ENCODE measurements at regions not wholly inside any gene's neighbourhood (a gene's known extent, or its start where the extent isn't known, plus 50 kb on each side); places are given as distances from the start of the nearest gene placed in this dataset.

DNA sequence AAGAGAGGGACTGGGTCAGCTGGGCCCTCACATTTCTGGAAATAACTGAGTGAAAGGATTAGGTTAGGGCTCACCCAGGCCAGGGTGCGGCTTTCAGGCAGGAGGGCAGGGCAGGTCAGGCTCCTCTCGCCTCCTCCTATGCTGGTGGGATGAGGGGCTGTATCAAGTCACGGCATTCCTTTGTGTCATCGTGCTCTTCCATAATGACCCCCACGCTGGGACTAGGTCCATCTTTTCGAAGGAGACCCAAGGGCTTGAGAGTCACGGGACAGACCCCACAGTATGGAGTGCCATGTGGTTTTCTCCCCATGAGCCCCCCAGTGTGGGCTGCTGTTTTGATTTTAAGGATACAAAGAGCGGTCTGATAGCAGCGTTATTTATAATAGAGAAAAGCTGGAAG is 137.8 kb upstream of the COPS8 start:
- H3K4me2 ChIP-seq (ENCODE audit: low read length): no peak overlapping the region

DNA sequence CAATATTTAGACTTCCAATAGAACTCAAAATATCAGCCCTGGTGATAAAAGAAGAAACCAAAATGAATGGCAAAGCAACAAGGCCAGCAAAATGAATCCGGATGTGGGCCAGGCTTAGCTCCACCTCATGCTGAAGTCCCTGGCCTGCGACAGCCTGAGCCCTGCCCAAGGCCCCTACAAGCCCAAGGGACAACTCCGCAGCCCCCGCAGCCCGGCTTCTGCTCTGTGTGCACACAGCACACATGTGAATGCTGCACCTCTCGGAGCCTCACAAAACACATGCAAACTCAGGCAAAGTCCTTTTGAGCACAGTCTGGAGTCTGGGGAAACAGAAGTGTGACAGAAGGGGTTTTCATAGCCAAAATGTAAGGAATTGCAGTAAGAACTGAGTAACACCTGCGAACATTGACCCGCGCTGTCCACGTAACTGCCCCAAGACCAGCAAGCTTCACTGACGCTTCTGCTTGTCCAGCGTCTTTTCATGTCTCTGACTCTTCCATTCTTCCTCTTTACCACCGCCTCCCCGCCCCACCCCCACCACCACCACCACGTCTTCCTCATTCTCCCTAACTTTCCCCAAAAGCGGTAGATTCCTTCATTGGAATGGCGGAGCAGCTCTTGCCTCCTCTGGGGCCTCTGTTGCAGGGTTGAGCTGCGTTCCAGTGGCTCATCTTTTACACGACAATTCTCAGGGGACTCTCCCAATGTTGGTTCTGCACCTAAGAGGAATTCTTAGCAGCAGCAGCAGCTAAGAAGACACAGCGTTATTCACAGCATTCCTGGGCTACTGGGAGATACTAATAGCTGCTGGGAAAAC is 136.4 kb upstream of the COPS8 start:
- Histone ChIP-seq H3K9ac (ENCODE audit: low read depth, low read length) (no peak overlapping the region), H3K9me3 (replicated peaks; ENCODE audit: low read length) (no peaks in the 10 kb centered on the region), H3K4me2 (ENCODE audit: low read length) (no peak overlapping the region), H3K4me3 (ENCODE audit: low read length) (no peak overlapping the region), H3K27me3 (ENCODE audit: control insufficient read depth, insufficient read depth, low read length) (no peaks in the 10 kb centered on the region), H3K4me1 (ENCODE audit: control insufficient read depth, insufficient read depth, low read length) (no peaks in the 10 kb centered on the region), H3K36me3 (ENCODE audit: insufficient read depth, low read length) (no peaks in the 10 kb centered on the region)

More for the DNA sequence above, 137.8 kb upstream of the COPS8 start:
- Histone ChIP-seq H3K4me1 (ENCODE audit: control insufficient read depth, insufficient read depth, low read length) (no peaks in the 10 kb centered on the region), H3K4me3 (ENCODE audit: low read length) (no peak overlapping the region), H3K9ac (ENCODE audit: low read depth, low read length) (no peak overlapping the region), H3K36me3 (ENCODE audit: insufficient read depth, low read length) (no peaks in the 10 kb centered on the region), H3K27me3 (ENCODE audit: control insufficient read depth, insufficient read depth, low read length) (no peaks in the 10 kb centered on the region), H3K9me3 (replicated peaks; ENCODE audit: low read length) (no peaks in the 10 kb centered on the region)

DNA sequence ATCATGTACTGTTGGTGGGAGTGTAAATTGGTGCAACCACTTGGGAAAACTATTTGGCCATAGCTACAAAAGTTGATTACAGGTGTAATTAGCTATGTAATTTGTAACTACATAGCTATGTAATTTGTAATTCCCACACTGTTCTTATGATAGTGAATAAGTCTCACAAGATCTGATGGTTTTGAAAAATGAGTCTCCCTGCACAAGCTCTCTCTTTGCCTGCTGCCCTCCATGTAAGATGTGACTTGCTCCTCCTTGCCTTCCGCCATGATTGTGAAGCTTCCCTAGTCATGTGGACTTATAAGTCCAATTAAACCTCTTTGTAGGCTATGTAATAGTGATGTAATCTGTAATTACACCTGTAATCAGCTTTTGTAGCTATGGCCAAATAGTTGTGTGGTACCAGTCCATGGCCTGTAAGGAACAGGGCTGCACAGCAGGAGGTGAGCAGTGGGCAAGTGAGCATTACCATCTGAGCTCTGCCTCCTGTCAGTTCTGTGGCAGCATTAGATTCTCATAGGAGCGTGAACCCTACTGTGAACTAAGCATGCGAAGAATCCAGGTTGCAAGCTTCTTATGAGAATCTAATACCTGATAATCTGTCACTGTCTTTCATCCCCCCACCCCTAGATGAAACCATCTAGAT is 133.7 kb upstream of the COPS8 start:
- no peak overlapping the region for H3K4me3 ChIP-seq (ENCODE audit: low read length)
- no peaks in the 10 kb centered on the region for H3K9me3 ChIP-seq (replicated peaks; ENCODE audit: low read length)
- no peaks in the 10 kb centered on the region for H3K4me1 ChIP-seq (ENCODE audit: control insufficient read depth, insufficient read depth, low read length)
- no peak overlapping the region for H3K4me2 ChIP-seq (ENCODE audit: low read length)
- H3K27me3 ChIP-seq (ENCODE audit: control insufficient read depth, insufficient read depth, low read length): peaks cover 9% of the 10 kb centered on the region
- no peak overlapping the region for H3K9ac ChIP-seq (ENCODE audit: low read depth, low read length)
- H3K36me3 ChIP-seq (ENCODE audit: insufficient read depth, low read length): no peaks in the 10 kb centered on the region

DNA sequence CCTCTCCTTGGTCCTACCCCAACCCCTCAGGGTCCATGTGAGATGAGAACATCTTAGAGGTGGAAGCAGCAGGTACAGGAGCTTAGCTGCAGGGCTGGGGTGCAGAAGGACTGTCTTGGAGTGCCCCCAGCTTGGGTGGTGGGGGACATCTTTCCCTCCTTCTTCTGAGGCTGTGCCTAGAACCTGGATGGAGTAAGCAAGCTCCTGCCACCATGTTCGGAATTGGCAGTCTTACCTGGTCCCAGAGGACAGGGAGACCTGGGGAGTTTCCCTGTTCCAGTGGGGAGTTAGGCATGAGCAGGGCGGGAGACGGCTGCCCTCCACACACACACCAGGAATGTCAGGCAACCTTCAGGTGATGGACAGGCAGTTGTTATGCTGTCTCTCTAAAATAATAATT is 131.0 kb upstream of the COPS8 start:
- Histone ChIP-seq H3K27me3 (ENCODE audit: control insufficient read depth, insufficient read depth, low read length) (peaks cover 9% of the 10 kb centered on the region), H3K9me3 (replicated peaks; ENCODE audit: low read length) (no peaks in the 10 kb centered on the region), H3K4me2 (ENCODE audit: low read length) (no peak overlapping the region), H3K36me3 (ENCODE audit: insufficient read depth, low read length) (no peaks in the 10 kb centered on the region), H3K9ac (ENCODE audit: low read depth, low read length) (no peak overlapping the region), H3K4me3 (ENCODE audit: low read length) (no peak overlapping the region), H3K4me1 (ENCODE audit: control insufficient read depth, insufficient read depth, low read length) (no peaks in the 10 kb centered on the region)

DNA sequence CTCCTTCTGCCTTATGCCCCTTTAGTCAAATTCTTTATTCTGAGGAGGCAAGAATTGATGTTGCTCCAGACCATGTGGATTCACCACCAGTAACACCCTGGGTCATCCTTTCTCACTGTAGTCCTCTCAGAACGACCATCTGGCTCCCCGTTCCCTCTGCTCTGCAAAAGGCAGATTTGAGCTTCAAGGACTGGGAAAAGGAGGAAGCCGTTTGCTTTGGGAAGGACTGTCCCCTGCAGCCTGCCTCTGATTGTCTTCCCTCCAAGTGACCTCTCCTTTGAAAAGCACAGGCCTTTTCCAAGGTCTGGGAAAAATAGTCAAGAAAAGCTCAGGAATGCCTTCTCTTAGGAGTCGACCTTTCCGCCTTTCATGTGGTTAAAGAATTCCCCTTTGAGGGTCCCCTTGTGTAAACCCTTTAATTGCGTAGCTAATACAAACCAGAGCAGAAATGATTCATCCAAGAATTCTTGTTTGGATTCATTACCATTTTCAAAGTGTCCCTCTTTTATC is 130.1 kb upstream of the COPS8 start:
- no peaks in the 10 kb centered on the region for H3K9me3 ChIP-seq (replicated peaks; ENCODE audit: low read length)
- peaks cover 9% of the 10 kb centered on the region for H3K27me3 ChIP-seq (ENCODE audit: control insufficient read depth, insufficient read depth, low read length)
- no peak overlapping the region for H3K9ac ChIP-seq (ENCODE audit: low read depth, low read length)
- H3K4me2 ChIP-seq (ENCODE audit: low read length): no peak overlapping the region
- no peaks in the 10 kb centered on the region for H3K4me1 ChIP-seq (ENCODE audit: control insufficient read depth, insufficient read depth, low read length)
- H3K4me3 ChIP-seq (ENCODE audit: low read length): no peak overlapping the region
- H3K36me3 ChIP-seq (ENCODE audit: insufficient read depth, low read length): no peaks in the 10 kb centered on the region

DNA sequence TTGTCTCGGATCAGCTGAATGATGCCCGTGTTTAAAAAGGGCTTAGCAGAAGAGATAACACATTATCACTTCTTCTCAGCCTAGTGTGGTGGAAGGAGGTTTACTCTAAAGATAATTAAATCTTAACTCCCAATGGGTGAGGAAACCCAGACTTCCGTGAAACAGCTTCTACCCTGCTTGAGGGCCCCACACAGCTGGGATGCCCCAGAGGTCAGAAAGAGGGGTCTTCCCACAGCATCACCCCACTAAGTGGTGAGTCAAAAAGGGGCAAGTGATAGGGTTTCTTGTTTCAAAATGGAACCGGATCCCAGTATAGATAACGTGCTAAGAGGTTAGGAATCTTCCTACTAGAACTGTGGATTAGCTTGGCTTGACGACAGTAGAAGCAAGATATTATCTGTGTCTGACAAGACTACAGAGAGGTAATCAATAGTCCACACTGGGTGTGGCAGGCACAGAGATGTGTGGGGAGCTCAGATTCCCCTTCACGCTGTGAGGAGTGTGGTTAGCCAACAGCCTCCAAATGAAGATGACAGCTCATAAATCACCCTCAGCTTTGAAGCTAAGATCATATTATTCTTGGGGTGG is 129.6 kb upstream of the COPS8 start:
- Histone ChIP-seq H3K4me2 (ENCODE audit: low read length) (no peak overlapping the region), H3K36me3 (ENCODE audit: insufficient read depth, low read length) (no peaks in the 10 kb centered on the region), H3K4me3 (ENCODE audit: low read length) (no peak overlapping the region), H3K4me1 (ENCODE audit: control insufficient read depth, insufficient read depth, low read length) (no peaks in the 10 kb centered on the region), H3K9me3 (replicated peaks; ENCODE audit: low read length) (no peaks in the 10 kb centered on the region), H3K27me3 (ENCODE audit: control insufficient read depth, insufficient read depth, low read length) (peaks cover 9% of the 10 kb centered on the region), H3K9ac (ENCODE audit: low read depth, low read length) (no peak overlapping the region)

DNA sequence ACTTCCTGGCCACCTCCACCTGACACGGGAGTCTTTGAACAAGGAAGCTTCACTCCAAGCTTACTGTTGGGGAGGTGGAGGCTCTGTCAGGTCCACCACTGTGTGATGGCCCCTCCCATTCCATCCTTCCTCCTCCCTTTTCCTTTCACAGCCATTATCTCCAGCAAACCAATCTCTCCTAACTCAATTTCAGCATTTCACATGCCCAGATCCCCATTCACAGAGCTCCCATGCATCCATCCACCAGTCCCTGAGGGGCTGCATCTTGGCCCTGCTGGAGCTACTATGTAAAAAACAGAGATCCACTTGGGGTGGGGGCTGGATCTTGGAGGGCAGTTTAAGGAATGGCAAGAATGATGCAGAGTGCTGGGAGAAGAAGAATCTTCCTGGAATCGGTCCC is 129.0 kb upstream of the COPS8 start:
- Histone ChIP-seq H3K4me3 (ENCODE audit: low read length) (no peak overlapping the region), H3K4me1 (ENCODE audit: control insufficient read depth, insufficient read depth, low read length) (no peaks in the 10 kb centered on the region), H3K27me3 (ENCODE audit: control insufficient read depth, insufficient read depth, low read length) (peaks cover 9% of the 10 kb centered on the region), H3K9me3 (replicated peaks; ENCODE audit: low read length) (no peaks in the 10 kb centered on the region), H3K9ac (ENCODE audit: low read depth, low read length) (no peak overlapping the region), H3K4me2 (ENCODE audit: low read length) (no peak overlapping the region), H3K36me3 (ENCODE audit: insufficient read depth, low read length) (no peaks in the 10 kb centered on the region)

DNA sequence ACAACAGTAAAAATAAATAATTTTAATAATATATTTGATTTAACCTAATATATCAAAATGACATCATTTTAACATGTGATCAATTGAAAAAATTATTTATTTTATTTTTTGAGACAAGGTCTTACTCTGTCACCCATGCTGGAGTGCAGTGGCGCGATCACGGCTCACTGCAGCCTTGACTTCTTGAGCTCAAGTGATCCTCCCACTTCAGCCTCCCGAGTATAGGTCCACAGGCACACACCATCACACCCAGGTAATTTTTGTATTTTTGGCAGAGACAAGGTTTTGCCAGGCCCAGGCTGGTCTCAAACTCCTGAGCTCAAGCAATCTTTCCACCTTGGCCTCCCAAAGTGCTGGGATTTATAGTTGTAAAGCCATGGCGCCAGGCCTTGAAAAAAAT is 126.7 kb upstream of the COPS8 start:
- no peak overlapping the region for H3K9ac ChIP-seq (ENCODE audit: low read depth, low read length)
- no peak overlapping the region for H3K4me3 ChIP-seq (ENCODE audit: low read length)
- no peak overlapping the region for H3K4me2 ChIP-seq (ENCODE audit: low read length)
- H3K4me1 ChIP-seq (ENCODE audit: control insufficient read depth, insufficient read depth, low read length): no peaks in the 10 kb centered on the region
- no peaks in the 10 kb centered on the region for H3K36me3 ChIP-seq (ENCODE audit: insufficient read depth, low read length)
- H3K27me3 ChIP-seq (ENCODE audit: control insufficient read depth, insufficient read depth, low read length): peaks cover 9% of the 10 kb centered on the region
- no peaks in the 10 kb centered on the region for H3K9me3 ChIP-seq (replicated peaks; ENCODE audit: low read length)

DNA sequence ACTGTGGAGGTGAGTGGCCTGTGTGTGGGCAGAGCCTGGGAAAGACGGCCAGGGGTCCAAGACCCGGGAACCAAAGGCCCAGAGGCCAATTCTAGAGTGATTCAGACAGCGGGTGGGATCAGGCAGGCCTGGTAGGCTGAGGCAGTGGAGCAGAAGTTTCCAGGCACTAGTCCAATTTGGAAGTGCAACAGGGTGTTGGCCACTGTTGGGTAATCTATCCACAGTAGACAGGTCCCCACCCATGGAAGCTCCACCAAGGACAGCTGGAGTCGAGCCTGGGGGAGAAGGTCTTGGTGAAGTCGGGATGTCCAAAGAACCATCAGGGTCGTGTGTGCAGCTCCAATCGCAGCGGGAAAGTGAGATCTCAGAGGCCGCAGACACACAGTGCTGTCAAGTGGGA is 125.8 kb upstream of the COPS8 start:
- no peak overlapping the region for H3K4me2 ChIP-seq (ENCODE audit: low read length)
- no peaks in the 10 kb centered on the region for H3K36me3 ChIP-seq (ENCODE audit: insufficient read depth, low read length)
- H3K27me3 ChIP-seq (ENCODE audit: control insufficient read depth, insufficient read depth, low read length): peaks cover 9% of the 10 kb centered on the region
- H3K4me3 ChIP-seq (ENCODE audit: low read length): no peak overlapping the region
- H3K9me3 ChIP-seq (replicated peaks; ENCODE audit: low read length): no peaks in the 10 kb centered on the region
- no peaks in the 10 kb centered on the region for H3K4me1 ChIP-seq (ENCODE audit: control insufficient read depth, insufficient read depth, low read length)
- H3K9ac ChIP-seq (ENCODE audit: low read depth, low read length): no peak overlapping the region

DNA sequence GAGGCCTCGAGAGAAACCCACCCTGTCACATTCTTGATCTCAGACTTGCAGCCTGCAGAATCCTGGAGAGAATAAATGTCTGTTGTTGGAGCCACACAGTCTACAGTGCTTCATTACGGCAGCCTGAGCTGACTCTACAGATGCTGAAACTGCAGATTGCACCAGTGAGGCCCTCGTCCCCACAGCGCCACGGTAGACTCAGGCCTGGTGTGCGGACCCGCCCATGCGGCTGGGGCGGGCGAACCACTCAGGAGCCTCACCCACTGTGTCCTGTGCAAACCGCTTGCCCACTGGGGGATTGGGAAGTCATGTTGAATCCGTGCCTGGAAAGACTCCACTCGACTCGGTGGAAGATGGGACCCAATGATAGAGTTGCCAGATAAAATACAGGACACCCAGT is 125.2 kb upstream of the COPS8 start:
- Histone ChIP-seq H3K36me3 (ENCODE audit: insufficient read depth, low read length) (no peaks in the 10 kb centered on the region), H3K9me3 (replicated peaks; ENCODE audit: low read length) (no peaks in the 10 kb centered on the region), H3K4me2 (ENCODE audit: low read length) (no peak overlapping the region), H3K27me3 (ENCODE audit: control insufficient read depth, insufficient read depth, low read length) (peaks cover 8% of the 10 kb centered on the region), H3K4me3 (ENCODE audit: low read length) (no peak overlapping the region), H3K9ac (ENCODE audit: low read depth, low read length) (no peak overlapping the region), H3K4me1 (ENCODE audit: control insufficient read depth, insufficient read depth, low read length) (no peaks in the 10 kb centered on the region)

DNA sequence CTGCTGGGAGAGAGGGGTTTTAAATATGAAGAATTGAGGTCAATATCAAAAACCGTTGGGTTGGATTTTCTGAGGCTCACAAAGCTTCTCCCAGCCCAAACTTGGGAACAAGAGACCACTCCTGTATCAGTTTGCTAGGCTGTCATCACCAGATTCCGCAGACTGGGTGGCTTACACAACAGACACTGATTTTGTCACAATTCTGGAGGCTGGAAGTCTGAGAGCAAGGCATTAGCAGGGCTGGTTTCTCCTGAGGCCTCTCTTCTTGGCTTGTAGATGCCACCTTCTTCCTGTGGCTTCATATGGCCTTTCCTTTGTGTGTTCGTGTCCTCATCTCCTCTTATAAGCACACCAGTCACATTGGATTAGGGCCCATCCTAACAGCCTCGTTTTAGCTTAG is 122.9 kb upstream of the COPS8 start:
- no peak overlapping the region for H3K4me3 ChIP-seq (ENCODE audit: low read length)
- no peak overlapping the region for H3K4me2 ChIP-seq (ENCODE audit: low read length)
- no peaks in the 10 kb centered on the region for H3K36me3 ChIP-seq (ENCODE audit: insufficient read depth, low read length)
- no peaks in the 10 kb centered on the region for H3K27me3 ChIP-seq (ENCODE audit: control insufficient read depth, insufficient read depth, low read length)
- no peaks in the 10 kb centered on the region for H3K4me1 ChIP-seq (ENCODE audit: control insufficient read depth, insufficient read depth, low read length)
- H3K9me3 ChIP-seq (replicated peaks; ENCODE audit: low read length): no peaks in the 10 kb centered on the region
- no peak overlapping the region for H3K9ac ChIP-seq (ENCODE audit: low read depth, low read length)

Measured in skeletal muscle satellite cell (primary cell).